GM23338 (cell line): ENCODE measurements at regions not wholly inside any gene's neighbourhood (a gene's known extent, or its start where the extent isn't known, plus 50 kb on each side); places are given as distances from the start of the nearest gene placed in this dataset.

ENCODE experiments used
- CREB1 ChIP-seq: fragments of 250-450 bp; sonication (Bioruptor Pico); IDR thresholded peaks from 2 replicates; pipeline ENCODE4 v1.5.0; 2020; ENCODE audit warnings: low read depth, mild to moderate bottlenecking, moderate library complexity
- CTCF ChIP-seq, 2 experiments: fragments of 200-600 bp in 1 of 2; sonication (generic) in 1 of 2; conservative IDR thresholded peaks; 2 replicates each; pipeline versions ENCODE4 v1.5.1 to v1.6.1; 2016 to 2017; ENCODE audit warnings: antibody characterized with exemption in 2 of 2, low read depth in 2 of 2, mild to moderate bottlenecking in 2 of 2, moderate library complexity in 1 of 2
- EZH2 ChIP-seq: fragments of 200-600 bp; sonication (generic); IDR thresholded peaks from one replicate; pipeline ENCODE4 v1.8.0; 2017; ENCODE audit warnings: antibody characterized with exemption, mild to moderate bottlenecking, low read depth; ENCODE audit not compliant: unreplicated experiment
- EZH2phosphoT487 ChIP-seq: fragments of 200-600 bp; sonication (generic); IDR thresholded peaks from one replicate; pipeline ENCODE4 v1.8.1; 2018; ENCODE audit warnings: antibody characterized with exemption; ENCODE audit not compliant: unreplicated experiment
- JUNB ChIP-seq: IDR thresholded peaks from one replicate; pipeline ENCODE4 v1.6.1; 2016; ENCODE audit warnings: antibody characterized with exemption; ENCODE audit not compliant: unreplicated experiment
- NANOG ChIP-seq: IDR thresholded peaks from 2 replicates; pipeline ENCODE4 v1.6.1; 2016; ENCODE audit warnings: antibody characterized with exemption, borderline replicate concordance
- POLR2AphosphoS5 ChIP-seq: IDR thresholded peaks from 2 replicates; pipeline ENCODE4 v1.6.1; 2016; ENCODE audit warnings: antibody characterized with exemption, low read depth
- REST ChIP-seq: IDR thresholded peaks from one replicate; pipeline ENCODE4 v1.6.1; 2018; ENCODE audit warnings: antibody characterized with exemption; ENCODE audit not compliant: unreplicated experiment
- ZNF331 ChIP-seq: fragments of 250-450 bp; sonication (Bioruptor Pico); IDR thresholded peaks from 2 replicates; pipeline ENCODE4 v1.5.0; 2020; ENCODE audit warnings: low read depth, mild to moderate bottlenecking, moderate library complexity
- ZNF462 ChIP-seq: fragments of 250-450 bp; sonication (Bioruptor Pico); IDR thresholded peaks from 2 replicates; pipeline ENCODE4 v1.5.0; 2020; ENCODE audit warnings: mild to moderate bottlenecking, moderate library complexity

GRCh38 chr13:76800943-76801342 is 85.3 kb downstream of the KCTD12 start:
- no peak for TF ChIP-seq CTCF (conservative IDR thresholded peaks at IDR 0.05; ENCODE audit: low read depth in 2 of 2)
- TF ChIP-seq EZH2: no peak
- TF ChIP-seq NANOG: no peak
- no peak for TF ChIP-seq REST
- no peak for TF ChIP-seq ZNF462 (CRISPR knock-in tag)
- TF ChIP-seq JUNB: no peak
- no peak for TF ChIP-seq POLR2AphosphoS5
- TF ChIP-seq CREB1: no peak
- no peak for TF ChIP-seq EZH2phosphoT487
- no peak for TF ChIP-seq ZNF331
